ENCODE measurements at regions not wholly inside any gene's neighbourhood (a gene's known extent, or its start where the extent isn't known, plus 50 kb on each side); places are given as distances from the start of the nearest gene placed in this dataset.

DNA sequence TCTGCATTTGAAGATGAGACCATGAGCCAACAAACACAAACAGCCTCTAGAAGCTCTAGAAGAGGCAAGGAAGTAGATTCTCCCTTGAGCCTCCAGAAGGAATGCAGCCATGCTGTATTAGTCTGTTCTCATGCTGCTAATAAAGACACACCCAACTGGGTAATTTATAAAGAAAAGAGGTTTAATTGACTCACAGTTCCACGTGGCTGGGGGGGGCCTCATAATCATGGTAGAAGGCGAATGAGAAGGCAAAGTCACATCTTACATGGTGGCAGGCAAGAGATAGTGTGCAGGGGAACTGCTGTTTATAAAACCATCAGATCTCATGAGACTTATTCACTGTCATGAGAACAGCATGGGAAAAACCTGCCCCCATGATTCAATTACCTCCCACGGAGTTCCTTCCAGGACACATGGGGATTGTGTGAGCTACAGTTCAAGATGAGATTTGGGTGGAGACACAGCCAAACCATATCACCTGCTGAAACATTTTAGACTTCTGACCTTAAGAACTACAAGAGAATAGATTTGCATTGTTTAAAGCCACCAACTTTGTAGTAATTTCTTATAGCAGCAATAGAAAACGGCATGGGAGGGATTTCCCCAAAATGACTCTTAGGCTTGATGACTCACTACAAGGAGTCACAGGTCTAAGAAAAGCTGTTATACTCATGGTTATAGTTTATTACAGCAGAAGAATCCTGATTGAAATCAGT, 284.4 kb upstream of the SFRP2 start:
- TF ChIP-seq, protein P1, sequence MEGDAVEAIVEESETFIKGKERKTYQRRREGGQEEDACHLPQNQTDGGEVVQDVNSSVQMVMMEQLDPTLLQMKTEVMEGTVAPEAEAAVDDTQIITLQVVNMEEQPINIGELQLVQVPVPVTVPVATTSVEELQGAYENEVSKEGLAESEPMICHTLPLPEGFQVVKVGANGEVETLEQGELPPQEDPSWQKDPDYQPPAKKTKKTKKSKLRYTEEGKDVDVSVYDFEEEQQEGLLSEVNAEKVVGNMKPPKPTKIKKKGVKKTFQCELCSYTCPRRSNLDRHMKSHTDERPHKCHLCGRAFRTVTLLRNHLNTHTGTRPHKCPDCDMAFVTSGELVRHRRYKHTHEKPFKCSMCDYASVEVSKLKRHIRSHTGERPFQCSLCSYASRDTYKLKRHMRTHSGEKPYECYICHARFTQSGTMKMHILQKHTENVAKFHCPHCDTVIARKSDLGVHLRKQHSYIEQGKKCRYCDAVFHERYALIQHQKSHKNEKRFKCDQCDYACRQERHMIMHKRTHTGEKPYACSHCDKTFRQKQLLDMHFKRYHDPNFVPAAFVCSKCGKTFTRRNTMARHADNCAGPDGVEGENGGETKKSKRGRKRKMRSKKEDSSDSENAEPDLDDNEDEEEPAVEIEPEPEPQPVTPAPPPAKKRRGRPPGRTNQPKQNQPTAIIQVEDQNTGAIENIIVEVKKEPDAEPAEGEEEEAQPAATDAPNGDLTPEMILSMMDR (IDR thresholded peaks at IDR 0.05; ENCODE audit: insufficient read depth, low read depth, low read length), result no peak
- no peak for TF ChIP-seq EZH2 (IDR thresholded peaks at IDR 0.05; ENCODE audit: insufficient read depth, low read length)
